ENCODE measurements at regions not wholly inside any gene's neighbourhood (a gene's known extent, or its start where the extent isn't known, plus 50 kb on each side); places are given as distances from the start of the nearest gene placed in this dataset.

- DNase-seq = no peak
- H3K4me3 ChIP-seq (ENCODE audit: insufficient read depth, low read depth, low read length) = no peak overlapping the region
- H3K36me3 ChIP-seq (replicated peaks; ENCODE audit: control insufficient read depth, insufficient read depth, low read length) = no peaks in the 10 kb centered on the region
- no peaks in the 10 kb centered on the region for H3K27me3 ChIP-seq (ENCODE audit: control insufficient read depth, insufficient read depth, low read length)
Measured at GRCh38 chr16:49051576-49051975, 230.1 kb downstream of the CBLN1 start.

- H3K36me3 ChIP-seq (replicated peaks; ENCODE audit: control insufficient read depth, insufficient read depth, low read length) = no peaks in the 10 kb centered on the region
- no peak overlapping the region for H3K4me3 ChIP-seq (ENCODE audit: insufficient read depth, low read depth, low read length)
- no peaks in the 10 kb centered on the region for H3K27me3 ChIP-seq (ENCODE audit: control insufficient read depth, insufficient read depth, low read length)
- no peak for DNase-seq
Measured at GRCh38 chr16:49050607-49051006, 231.0 kb downstream of the CBLN1 start.

DNA sequence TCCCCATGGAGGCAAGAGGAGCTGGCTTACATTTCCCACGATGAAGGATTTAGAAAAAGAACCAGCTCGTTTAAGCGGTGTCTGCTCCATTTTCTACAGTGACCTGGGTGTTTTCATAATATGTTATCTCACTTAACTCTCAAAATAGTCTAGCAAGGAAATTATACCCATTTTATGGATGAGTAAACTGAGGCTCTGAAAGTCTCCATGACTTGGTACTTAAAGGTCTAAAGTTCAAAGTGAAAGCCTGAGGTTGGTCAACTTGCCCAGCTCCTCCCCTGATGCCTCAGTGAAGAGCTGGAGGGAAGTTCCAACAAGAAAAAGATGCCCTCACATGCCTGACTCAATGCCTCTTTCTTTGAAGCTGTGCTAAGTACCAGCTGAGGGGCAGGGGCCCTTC is 232.0 kb downstream of the CBLN1 start:
- no peak for DNase-seq
- H3K27me3 ChIP-seq (ENCODE audit: control insufficient read depth, insufficient read depth, low read length) = no peaks in the 10 kb centered on the region
- no peaks in the 10 kb centered on the region for H3K36me3 ChIP-seq (replicated peaks; ENCODE audit: control insufficient read depth, insufficient read depth, low read length)
- H3K4me3 ChIP-seq (ENCODE audit: insufficient read depth, low read depth, low read length) = no peak overlapping the region

DNA sequence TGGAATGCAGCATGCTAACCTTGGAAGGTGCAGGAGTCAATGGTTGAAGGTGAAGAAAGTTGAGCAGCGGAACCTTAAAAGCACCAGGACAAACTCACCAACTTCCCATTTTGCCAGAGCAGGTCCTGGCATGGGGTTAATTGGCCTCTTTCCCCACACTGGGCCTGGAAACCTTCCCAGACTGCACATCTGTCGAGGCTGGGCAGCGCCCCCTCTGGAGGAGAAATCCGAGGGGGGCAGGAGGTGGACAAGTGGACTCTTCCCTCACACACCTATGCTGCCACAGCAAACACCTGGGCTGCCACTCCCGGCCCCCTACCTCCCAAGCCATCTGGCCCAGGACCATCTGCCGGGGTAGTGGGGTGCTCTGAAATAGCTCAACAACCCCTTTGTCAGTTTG is 232.4 kb downstream of the CBLN1 start:
- DNase-seq = peak; percentile 33
- Histone ChIP-seq H3K36me3 (replicated peaks; ENCODE audit: control insufficient read depth, insufficient read depth, low read length) (no peaks in the 10 kb centered on the region), H3K4me3 (ENCODE audit: insufficient read depth, low read depth, low read length) (no peak overlapping the region), H3K27me3 (ENCODE audit: control insufficient read depth, insufficient read depth, low read length) (no peaks in the 10 kb centered on the region)

GRCh38 chr16:49048557-49048956 is 233.1 kb downstream of the CBLN1 start:
- Histone ChIP-seq H3K36me3 (replicated peaks; ENCODE audit: control insufficient read depth, insufficient read depth, low read length) (no peaks in the 10 kb centered on the region), H3K27me3 (ENCODE audit: control insufficient read depth, insufficient read depth, low read length) (no peaks in the 10 kb centered on the region), H3K4me3 (ENCODE audit: insufficient read depth, low read depth, low read length) (no peak overlapping the region)
- no peak for DNase-seq

DNA sequence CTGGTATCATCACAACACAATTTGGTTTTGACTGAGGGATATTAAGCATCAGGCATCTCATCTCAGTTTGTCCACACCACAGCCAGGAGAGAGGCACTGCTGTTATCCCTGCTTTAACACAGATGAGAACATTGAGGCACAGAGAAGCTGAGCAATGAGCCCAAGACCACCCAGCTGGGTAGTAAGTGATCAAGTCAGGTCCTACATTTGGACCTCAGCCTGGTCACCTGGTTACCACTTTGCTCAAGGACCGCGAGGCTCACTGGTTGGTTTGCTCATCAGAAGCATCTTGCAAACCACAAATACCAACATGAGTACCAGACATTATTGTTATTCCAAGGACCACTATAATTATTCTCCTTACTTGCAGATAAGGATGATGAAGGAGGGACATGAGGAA is 245.5 kb downstream of the CBLN1 start:
- no peaks in the 10 kb centered on the region for H3K36me3 ChIP-seq (replicated peaks; ENCODE audit: control insufficient read depth, insufficient read depth, low read length)
- DNase-seq = no peak
- no peak overlapping the region for H3K4me3 ChIP-seq (ENCODE audit: insufficient read depth, low read depth, low read length)
- H3K27me3 ChIP-seq (ENCODE audit: control insufficient read depth, insufficient read depth, low read length) = no peaks in the 10 kb centered on the region

DNA sequence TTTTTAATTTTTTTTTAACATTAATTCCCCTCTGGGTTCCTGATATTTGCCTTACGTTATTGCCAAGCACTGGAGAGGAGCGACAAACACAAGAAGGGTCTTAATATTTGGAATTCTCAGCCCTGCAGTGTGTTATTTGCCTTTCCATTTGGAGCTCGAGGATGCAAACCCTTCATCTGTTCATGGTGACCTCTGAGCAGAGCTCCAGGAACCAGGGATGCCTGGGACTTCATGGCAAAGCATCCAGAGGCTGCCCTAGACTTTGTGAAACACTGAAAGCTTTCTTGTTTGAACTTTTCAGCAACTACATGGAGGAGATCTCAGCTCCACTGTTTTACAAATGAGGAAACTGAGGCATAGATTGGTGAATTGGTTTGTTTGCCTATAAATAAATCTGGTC is 254.2 kb downstream of the CBLN1 start:
- no peak for DNase-seq
- Histone ChIP-seq H3K36me3 (replicated peaks; ENCODE audit: control insufficient read depth, insufficient read depth, low read length) (no peaks in the 10 kb centered on the region), H3K27me3 (ENCODE audit: control insufficient read depth, insufficient read depth, low read length) (no peaks in the 10 kb centered on the region), H3K4me3 (ENCODE audit: insufficient read depth, low read depth, low read length) (no peak overlapping the region)

GRCh38 chr16:49026566-49027181 is 255.0 kb downstream of the CBLN1 start:
- H3K4me3 ChIP-seq (ENCODE audit: insufficient read depth, low read depth, low read length) = no peak overlapping the region
- no peaks in the 10 kb centered on the region for H3K36me3 ChIP-seq (replicated peaks; ENCODE audit: control insufficient read depth, insufficient read depth, low read length)
- no peaks in the 10 kb centered on the region for H3K27me3 ChIP-seq (ENCODE audit: control insufficient read depth, insufficient read depth, low read length)
- no peak for DNase-seq

DNA sequence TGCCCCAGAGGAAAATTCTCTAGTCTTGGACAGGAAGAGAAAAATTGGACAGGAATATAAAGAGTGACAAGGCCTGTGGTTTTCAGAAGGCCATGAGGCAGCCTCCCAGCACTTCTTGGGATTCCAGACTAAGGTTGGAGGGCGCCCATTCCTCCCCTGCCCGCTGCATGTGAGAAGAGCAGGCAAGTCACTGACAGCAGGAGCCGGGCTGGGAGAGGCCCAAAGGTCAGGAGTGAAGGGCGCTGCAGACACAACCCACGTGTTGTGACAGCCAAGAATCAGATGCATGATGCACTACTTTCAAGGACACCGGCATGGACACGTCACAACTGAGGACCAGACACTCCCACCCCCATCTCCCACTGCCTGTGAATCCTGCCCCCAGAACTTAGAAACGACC is 256.7 kb downstream of the CBLN1 start:
- no peaks in the 10 kb centered on the region for H3K27me3 ChIP-seq (ENCODE audit: control insufficient read depth, insufficient read depth, low read length)
- no peaks in the 10 kb centered on the region for H3K36me3 ChIP-seq (replicated peaks; ENCODE audit: control insufficient read depth, insufficient read depth, low read length)
- H3K4me3 ChIP-seq (ENCODE audit: insufficient read depth, low read depth, low read length) = no peak overlapping the region
- no peak for DNase-seq

DNA sequence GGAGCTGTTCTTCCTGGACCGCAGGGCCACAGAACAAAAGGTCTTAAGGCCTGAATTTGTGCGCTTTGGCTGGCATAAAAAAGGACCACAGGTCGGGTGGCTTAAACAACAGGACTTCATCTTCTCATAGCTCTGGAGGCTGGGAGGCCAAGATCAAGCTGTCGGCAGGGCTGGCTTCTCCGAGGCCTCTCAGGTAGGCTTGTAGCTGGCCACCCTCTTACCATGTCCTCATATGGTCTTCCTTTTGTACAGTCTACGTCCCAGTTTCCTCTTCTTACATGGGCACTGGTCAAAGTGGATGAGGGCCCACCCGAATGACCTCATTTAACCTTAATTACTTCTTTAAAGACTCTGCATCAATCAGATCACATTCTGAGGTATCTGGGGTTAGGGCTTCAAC is 257.6 kb downstream of the CBLN1 start:
- no peak overlapping the region for H3K4me3 ChIP-seq (ENCODE audit: insufficient read depth, low read depth, low read length)
- no peaks in the 10 kb centered on the region for H3K36me3 ChIP-seq (replicated peaks; ENCODE audit: control insufficient read depth, insufficient read depth, low read length)
- no peaks in the 10 kb centered on the region for H3K27me3 ChIP-seq (ENCODE audit: control insufficient read depth, insufficient read depth, low read length)
- no peak for DNase-seq

GRCh38 chr16:49023050-49023449 is 258.6 kb downstream of the CBLN1 start:
- H3K36me3 ChIP-seq (replicated peaks; ENCODE audit: control insufficient read depth, insufficient read depth, low read length) = no peaks in the 10 kb centered on the region
- no peaks in the 10 kb centered on the region for H3K27me3 ChIP-seq (ENCODE audit: control insufficient read depth, insufficient read depth, low read length)
- DNase-seq = no peak
- no peak overlapping the region for H3K4me3 ChIP-seq (ENCODE audit: insufficient read depth, low read depth, low read length)

DNA sequence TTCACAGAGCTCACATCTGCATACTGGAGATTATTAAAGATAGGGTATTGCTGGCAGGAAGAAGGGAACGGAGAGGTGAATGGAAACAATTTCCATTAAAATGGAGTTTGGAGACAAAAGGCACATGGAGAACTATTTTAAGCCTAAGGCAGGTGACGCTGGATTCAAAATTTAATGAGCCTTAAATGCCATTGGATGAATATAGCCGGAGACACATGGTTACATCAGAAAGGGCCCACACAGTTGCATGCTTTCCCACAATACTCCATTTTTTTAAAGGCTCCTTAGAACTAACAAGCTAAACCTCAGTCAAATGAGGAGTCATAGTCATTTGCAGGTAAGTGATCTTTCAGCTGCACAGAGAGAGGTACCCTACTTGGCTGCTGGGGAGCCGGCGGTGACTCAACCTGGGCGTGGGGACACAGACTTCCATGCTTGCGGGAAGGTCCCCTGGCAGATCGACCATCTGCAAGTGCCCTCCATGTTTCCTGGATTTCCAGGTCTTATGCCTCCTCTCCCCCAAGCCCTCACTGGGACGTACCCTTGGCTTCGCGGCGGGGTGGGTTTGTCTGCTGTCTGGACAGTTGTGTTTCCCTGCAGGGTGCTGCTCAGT is 259.2 kb downstream of the CBLN1 start:
- Histone ChIP-seq H3K27me3 (ENCODE audit: control insufficient read depth, insufficient read depth, low read length) (no peaks in the 10 kb centered on the region), H3K4me3 (ENCODE audit: insufficient read depth, low read depth, low read length) (no peak overlapping the region), H3K36me3 (replicated peaks; ENCODE audit: control insufficient read depth, insufficient read depth, low read length) (no peaks in the 10 kb centered on the region)
- no peak for DNase-seq

DNA sequence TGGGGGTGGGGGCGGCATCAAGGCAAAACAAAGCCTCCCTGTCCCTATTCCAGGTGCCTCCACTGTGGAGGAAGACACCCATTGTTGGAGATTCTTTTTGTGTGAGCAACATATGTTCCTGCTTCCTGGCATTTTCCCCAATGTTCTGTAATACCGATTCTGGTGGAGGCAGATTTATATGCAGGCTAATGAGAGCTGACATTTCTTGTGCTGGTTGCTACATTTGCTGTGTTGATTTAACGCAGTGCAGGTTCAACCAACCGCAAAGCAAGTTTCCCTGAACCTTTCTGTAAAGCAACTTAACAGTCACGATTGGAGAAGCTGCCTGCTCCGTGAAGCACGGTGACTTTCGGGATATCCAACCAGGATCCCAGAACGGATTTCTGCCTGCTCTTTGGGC is 260.5 kb downstream of the CBLN1 start:
- no peak for DNase-seq
- H3K4me3 ChIP-seq (ENCODE audit: insufficient read depth, low read depth, low read length) = no peak overlapping the region
- no peaks in the 10 kb centered on the region for H3K27me3 ChIP-seq (ENCODE audit: control insufficient read depth, insufficient read depth, low read length)
- no peaks in the 10 kb centered on the region for H3K36me3 ChIP-seq (replicated peaks; ENCODE audit: control insufficient read depth, insufficient read depth, low read length)

GRCh38 chr16:49020436-49020835 is 261.2 kb downstream of the CBLN1 start:
- Histone ChIP-seq H3K27me3 (ENCODE audit: control insufficient read depth, insufficient read depth, low read length) (no peaks in the 10 kb centered on the region), H3K36me3 (replicated peaks; ENCODE audit: control insufficient read depth, insufficient read depth, low read length) (no peaks in the 10 kb centered on the region)

GRCh38 chr16:49019831-49020230 is 261.8 kb downstream of the CBLN1 start:
- no peaks in the 10 kb centered on the region for H3K27me3 ChIP-seq (ENCODE audit: control insufficient read depth, insufficient read depth, low read length)
- H3K4me3 ChIP-seq (ENCODE audit: insufficient read depth, low read depth, low read length) = no peak overlapping the region
- no peak for DNase-seq
- H3K36me3 ChIP-seq (replicated peaks; ENCODE audit: control insufficient read depth, insufficient read depth, low read length) = no peaks in the 10 kb centered on the region

More at GRCh38 chr16:49020436-49020835, 261.2 kb downstream of the CBLN1 start:
- H3K4me3 ChIP-seq (ENCODE audit: insufficient read depth, low read depth, low read length) = no peak overlapping the region
- no peak for DNase-seq

All from H7 (cell line).